ENCODE measurements at regions not wholly inside any gene's neighbourhood (a gene's known extent, or its start where the extent isn't known, plus 50 kb on each side); places are given as distances from the start of the nearest gene placed in this dataset.

DNA sequence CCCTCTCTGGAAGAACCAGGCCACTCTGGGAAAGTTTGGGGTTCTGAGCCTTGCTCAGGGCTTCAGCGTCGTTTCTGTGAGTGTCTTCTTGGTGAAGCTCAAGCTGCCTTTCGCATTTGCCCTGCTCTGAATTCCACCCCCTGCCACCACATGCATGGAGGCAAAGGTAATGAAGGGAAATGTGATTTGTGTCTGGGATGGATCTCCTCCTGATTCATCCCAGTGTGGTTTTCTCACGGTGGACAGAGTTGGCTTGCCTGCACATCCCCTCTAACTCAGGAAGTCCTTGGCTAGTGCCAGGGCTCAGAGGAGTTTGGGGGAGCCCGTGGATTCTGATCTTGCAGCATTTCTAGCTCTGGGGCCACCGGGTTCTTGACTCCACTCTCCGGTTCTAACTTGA is 173.6 kb upstream of the RAB4A start:
- no peak for DNase-seq

DNA sequence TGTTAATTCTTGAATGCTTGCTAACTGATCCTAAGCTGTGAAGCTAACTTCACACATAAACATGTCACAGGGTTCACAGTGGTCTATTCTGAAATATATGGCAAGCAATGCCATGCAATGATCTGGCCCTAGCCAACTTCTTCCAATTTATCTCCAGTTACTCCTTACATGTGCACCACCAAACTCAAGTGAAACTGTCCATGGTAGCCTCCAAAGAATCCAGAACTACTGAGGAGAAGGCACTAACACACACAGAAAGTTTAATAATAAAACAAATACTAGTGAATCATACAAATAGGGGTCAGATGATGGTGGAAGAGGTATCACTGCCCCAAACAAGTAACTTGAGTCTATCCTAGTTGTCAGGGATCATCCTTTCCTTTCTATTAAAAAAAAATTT is 172.6 kb upstream of the RAB4A start:
- no peak for DNase-seq

DNA sequence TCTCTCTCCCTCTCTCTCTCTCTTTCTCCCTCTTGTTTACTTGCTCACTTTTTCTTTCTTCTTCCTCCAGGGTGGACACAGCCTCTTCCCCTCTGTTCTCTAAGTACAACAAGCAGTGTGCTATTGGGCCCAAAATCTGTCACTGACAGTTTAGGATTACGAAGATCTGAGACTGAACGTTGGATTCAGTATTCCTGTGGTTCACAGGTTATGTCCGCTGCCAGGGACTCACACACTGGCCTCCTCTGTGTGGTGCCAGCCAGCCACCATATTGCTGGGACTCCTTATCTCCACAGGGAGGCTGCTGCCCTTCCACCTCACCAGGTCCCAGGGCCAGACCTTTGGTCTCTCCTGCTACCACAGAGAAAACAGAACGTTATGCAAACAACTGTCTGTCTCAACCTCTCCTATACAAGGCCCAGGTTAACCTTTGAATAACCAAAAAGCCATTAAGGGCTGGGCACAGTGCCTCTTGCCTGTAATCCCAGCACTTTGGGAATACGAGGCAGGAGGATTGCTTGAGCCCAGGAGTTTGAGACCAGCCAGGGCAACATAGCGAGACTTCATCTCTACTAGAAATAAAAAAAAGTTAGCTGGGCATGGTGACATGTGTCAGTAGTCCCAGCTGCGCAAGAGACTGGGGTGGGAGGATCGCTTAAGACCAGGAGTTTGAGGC is 171.9 kb upstream of the RAB4A start:
- no peak for DNase-seq

GRCh38 chr1:229101011-229101871 is 169.7 kb upstream of the RAB4A start:
- DNase-seq: no peak

DNA sequence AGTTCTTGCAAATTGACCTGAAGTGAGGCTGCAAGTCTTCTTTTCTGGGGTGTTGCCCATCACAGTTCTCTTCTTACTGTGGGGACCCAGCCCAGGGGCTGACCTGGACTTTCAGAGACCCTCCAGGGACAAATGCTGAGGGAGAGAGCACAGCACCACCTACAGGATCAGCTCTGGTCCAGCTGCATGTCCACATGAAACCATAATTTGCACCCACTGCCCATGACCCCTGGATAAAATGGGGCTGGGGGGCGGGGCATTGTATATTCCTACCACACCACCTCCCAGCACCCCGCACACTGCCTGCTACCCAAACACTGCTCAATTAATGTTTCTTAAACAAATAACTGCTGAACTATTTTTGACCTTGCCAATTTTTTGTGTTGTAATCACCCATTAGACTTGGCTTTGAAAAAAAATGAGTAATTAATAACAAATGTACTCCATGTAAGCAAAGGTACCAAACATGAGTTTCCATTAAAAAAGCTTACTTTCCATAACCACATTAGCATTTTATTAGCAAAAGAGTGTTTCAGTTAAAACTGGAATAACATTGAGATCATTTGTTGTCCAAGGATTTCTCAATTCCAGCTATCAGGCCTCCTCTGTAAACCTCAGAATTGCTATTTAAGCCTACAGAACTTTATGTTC is 168.0 kb upstream of the RAB4A start:
- DNase-seq: no peak

DNA sequence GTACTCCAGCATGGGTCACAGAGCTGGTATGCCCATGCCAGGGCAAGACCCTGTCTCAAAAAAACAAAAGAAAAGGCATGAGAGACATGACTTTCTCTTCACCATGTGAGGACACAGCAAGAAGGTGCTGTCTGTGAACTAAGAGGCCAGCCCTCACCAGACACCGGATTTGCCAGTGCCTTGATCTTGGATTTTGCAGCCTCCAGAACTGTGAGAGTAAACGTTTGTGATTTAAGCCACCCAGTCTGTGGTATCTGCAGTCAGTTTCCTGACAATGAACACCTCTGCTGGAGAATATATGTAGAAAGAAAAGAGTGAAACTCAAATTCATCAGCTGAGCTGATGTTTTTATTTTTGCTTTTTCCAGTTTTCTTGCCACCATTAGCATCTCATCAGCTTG is 166.3 kb upstream of the RAB4A start:
- DNase-seq: no peak

DNA sequence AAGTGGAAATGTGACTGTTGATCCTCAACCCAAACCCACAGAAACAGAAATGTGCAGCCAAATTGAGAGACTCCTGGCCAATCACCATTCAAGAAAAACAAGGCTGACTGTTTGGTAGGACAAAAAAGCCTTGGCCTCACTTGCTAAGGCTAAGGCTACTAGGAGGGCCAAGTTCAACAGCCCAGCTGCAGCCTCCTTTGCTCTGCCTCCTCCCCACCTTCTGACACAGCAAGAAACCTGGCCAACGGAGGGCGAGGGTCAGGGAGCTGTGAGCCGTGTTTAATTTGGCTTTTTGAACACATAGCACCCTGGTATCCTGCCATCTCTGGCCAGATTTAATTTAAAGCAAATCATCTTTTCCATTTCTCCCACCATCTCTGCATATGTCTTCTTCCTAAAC is 165.8 kb upstream of the RAB4A start:
- DNase-seq: no peak

- no peak for DNase-seq
Observed at GRCh38 chr1:229105822-229106525, 164.9 kb upstream of the RAB4A start.

- DNase-seq: no peak
Observed at GRCh38 chr1:229106526-229107125, 164.3 kb upstream of the RAB4A start.

DNA sequence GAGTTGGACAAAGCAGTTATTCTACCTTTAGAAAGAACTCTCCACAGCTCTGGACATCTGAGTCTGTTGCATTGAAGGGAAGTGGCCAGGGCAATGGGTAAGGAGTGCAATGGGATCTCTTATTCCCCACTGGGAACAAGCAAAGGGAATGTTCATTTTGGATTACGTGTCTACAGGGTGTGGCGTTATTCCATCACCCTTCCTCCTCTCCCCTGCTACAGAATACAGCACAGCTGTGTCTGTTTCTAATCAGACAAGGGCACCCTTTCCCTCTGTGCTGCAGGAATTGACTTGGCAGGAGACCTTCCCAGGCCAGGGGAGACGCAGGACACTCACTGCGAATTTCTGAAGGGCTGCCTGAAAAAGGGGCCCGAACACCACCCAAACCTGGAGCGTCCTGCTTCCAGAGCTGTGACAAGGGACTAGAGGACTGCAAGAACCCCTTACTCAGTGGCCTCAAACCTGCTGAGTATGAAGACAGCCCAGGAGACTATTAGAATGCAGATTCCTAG is 163.6 kb upstream of the RAB4A start:
- DNase-seq: no peak

- DNase-seq: no peak
Observed at GRCh38 chr1:229107972-229108371, 162.9 kb upstream of the RAB4A start.

DNA sequence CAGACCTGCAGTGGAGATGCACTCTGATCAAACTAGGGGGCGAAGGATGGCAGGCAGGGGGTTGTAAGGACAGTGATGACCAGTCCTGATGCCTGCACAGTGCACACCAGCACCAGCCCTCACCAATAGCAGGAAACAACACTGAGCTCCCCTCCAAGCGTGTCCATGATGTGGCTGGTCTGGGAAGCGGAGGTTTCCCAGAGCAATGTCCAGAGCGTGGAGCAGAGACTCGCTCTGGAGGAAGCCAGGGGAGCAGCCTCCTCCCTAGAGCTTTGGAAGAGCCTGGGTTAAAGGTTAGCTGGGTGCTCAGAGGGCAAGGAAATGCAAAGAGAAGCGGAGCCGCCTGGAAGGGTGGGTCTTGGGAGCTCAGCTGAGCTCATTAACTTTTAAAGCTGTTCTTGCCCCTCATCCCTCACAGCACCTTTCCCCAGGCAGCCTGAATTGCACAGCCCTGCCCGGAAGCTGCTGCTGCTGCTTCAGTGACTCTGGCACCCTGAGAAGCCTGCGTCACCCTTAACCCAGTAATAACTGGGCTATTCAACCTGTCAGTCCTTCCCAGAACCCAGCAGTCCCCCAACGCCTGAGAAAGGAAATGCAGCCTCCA is 162.2 kb upstream of the RAB4A start:
- DNase-seq: no peak

GRCh38 chr1:229109320-229109761 is 161.6 kb upstream of the RAB4A start:
- DNase-seq: no peak

GRCh38 chr1:229110986-229111385 is 159.9 kb upstream of the RAB4A start:
- DNase-seq: no peak

DNA sequence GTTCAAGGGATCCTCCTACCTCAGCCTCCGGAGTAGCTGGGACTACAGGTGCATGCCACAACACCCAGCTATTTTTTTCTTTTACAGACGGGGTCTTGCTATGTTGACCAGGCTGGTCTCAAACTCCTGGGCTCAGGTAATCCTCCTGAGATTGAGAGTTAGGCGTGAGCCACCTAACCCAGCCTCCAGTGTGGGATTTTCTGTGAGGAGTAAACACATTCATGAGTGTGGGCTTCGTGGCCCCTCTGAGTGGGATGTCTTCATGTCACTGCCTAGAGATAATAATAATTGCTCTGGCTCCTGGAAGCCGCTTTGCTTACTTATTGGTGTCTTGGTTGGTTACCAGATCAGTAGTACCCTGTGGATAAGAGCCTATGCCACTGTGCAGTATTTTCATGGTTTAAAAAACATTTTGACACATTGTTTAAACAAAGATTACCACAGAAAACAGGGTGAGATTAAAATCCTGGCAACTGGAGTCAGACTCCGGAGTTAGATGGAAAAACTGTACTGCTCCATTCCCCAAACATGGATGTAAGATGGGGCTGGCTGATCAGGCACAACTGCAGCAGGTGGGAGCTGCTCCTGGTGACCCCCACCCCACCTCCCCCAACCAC is 159.1 kb upstream of the RAB4A start:
- DNase-seq: no peak

- DNase-seq: no peak
Observed at GRCh38 chr1:229112832-229113548, 157.9 kb upstream of the RAB4A start.

- no peak for DNase-seq
Observed at GRCh38 chr1:229114315-229114714, 156.6 kb upstream of the RAB4A start.

DNA sequence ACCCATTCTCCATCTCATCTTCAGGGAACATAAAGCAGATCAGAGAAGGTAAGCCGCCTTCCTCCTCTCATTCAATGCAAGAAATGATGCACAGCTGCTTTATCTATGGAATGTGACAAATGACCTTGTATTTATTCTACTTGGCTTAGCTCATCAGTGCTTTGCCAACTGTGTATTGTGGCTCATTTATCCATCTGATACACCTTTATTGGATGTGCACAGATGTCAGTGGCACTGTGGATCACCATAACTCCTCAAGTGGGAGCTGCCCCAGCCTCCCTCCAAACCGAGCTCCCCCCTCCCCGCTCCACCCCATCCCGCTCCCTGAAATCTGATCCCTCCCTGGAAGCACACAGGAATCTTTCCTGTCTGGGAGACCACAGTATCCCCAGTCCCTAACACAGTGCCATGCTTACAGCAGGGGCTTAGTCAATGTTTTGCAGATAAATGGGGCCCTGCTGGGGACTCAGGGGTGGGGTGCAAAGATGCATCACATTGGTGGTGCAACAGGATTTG is 156.0 kb upstream of the RAB4A start:
- DNase-seq: no peak

DNA sequence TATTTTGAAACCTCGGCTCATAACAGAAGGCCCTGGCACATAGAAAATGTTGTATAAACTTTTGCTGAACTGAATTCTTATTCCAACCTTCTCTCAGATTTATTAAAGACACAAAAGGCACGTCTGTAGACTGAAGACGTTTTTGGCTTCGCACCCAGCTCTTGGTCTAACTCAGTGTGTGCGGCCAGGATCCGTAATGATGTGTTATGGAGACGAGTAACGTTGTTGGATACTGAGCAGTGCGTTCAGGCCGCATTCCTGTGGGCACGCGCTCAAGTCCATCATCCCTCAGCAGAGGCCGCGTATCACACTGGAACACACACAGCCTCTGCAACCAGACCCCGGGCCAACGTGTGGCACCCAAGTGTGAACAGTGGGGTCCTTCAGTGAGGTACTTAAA is 154.8 kb upstream of the RAB4A start:
- no peak for DNase-seq

DNA sequence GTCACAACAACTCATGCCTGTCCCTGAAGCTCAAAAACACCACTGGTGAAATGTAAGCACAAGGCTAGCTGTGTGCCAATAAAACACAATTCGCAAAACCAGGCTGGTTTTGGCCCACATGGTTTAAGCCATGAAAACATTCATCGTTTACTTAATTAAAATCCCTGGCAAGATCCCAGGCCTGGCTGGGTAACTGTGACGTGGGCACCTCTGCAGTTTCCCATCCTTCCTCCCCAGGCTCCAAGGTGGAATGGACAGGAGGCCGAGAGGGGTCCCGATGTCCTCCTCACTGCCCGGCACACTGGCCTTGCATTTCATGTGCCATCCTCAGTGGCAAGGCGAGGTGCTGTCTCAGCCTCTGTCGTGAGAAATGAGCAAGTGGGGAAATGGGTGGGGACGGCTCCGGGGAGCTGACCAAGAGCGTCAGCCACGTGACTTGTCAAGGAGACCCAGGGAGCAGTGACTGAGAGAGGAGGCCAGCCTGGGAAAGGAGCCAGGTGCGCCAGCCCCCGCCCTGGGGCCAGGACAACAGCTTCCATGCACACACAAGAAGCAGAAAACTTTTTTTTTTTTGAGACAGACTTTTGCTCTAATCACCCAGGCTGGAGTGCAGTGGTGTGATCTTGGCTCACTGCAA is 153.1 kb upstream of the RAB4A start:
- no peak for DNase-seq
